Activated CD8-positive, alpha-beta memory T cell treated with anti-CD3 and anti-CD28 coated beads, Interleukin-2, amount 50 U/mL, for 1 hour (primary cell): ENCODE measurements at regions not wholly inside any gene's neighbourhood (a gene's known extent, or its start where the extent isn't known, plus 50 kb on each side); places are given as distances from the start of the nearest gene placed in this dataset.
"Not testable (repeated sequence)": the region's sequence is repeated elsewhere in the genome, so short reads cannot be mapped to it uniquely, and the experiment has no call there.

Source experiments
- DNase-seq: peaks from one replicate; pipeline ENCODE4 v3.0.0-alpha.2; 2020; ENCODE audit errors: extremely low read depth

DNA sequence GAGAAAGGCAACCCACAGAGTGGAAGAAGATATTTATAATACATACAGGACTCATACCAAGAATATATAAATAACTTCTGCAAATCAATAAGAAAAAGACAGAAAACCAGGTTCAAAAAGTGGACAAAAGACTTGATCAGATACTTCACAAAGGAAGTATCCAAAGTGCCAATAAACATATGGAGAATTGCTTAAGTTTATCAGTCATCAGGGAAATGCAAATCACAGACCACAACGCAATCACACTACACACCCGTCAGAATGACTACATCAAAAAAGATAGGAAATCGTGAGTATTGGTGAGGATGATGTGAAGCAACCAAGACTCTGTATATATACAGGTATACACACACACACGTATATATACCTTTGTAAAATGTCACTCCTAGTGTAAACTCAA lies 180.6 kb downstream of the FAM43A start:
- DNase-seq, result no peak

DNA sequence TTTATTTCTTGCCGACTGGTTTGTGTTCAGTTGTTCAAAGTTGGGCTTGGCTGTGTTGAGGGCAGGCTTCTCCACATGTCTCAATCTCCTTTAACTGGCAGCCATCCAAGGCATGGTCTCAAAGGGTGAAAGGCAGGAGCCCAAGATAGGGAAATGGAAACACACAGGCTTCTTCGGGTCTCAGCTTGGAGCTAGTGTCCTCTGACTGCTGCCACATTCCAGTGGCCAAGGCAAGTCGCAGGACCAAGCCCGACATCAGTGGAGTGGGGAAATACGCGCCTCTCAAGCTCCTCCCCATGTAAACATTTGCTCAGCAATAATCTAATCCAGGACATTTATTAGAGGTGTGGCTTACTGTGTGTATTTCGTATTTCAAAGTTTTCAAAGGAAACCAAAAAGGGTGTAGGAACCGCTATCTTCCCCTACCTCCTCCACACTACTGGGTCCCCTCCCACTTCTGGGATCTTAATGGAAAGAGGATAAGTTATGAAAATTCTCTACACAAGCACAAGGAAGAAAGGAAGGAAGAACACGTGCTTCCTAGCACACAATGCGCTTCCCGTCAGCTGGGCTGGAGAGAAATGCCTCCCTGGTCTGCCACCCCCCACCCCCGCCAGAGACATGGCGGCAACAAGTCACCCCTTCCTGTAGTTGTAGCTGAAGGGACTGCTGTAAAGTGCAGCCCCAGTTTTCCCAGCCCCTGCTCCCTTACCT lies 181.7 kb downstream of the FAM43A start:
- DNase-seq, result no peak

DNA sequence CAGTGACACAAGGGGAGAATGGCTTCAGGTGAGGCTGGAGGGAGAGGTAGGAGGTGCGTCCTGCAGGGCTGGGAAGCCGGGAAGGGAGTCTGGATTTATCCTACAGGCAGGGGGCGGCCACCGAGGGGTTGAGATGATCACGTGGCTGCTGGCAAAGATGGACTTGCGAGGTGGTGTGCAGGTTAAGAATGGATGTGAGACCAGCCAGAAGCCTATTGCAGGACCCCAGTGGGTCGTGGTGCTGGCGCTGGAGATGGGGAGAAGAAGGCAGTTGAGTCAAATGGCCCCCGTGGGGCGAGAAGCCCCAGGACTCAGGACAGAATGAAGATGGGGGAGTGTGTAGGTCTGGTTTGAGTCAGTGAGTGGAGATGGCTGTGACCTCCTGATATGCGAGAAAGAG lies 183.1 kb downstream of the FAM43A start:
- no peak for DNase-seq

DNA sequence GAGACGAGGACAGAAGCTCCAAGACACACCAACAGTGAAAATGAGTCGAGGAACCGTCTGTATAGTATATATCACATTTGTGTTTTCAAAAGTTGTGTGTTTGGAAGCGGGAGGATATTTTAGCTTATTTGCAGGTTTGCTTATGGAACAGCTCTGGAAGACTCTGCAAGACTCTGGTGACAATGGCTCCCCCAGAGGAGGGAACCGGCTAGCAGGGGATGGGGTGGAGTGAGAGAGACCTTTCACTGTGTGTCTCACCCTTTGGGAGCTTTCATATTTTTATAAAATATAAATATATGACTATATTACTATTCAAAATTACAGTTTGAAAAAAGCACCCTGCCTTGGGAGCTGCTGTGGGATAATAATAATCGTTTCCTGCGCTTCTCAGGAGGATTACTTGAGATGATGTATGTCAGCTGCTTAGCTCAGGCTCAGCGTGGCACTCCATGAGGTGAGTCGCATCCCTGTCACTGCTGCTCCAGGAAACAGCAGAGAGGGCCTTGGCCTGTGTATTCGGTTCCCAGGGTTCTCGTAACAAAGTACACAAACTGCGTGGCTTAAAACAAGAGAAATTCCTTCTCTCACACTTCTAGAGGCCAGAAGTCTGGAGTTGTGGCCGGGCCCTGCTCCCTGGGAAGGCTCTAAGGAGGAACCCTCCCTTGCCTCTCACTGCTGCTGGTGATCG lies 183.9 kb downstream of the FAM43A start:
- DNase-seq, result no peak

DNA sequence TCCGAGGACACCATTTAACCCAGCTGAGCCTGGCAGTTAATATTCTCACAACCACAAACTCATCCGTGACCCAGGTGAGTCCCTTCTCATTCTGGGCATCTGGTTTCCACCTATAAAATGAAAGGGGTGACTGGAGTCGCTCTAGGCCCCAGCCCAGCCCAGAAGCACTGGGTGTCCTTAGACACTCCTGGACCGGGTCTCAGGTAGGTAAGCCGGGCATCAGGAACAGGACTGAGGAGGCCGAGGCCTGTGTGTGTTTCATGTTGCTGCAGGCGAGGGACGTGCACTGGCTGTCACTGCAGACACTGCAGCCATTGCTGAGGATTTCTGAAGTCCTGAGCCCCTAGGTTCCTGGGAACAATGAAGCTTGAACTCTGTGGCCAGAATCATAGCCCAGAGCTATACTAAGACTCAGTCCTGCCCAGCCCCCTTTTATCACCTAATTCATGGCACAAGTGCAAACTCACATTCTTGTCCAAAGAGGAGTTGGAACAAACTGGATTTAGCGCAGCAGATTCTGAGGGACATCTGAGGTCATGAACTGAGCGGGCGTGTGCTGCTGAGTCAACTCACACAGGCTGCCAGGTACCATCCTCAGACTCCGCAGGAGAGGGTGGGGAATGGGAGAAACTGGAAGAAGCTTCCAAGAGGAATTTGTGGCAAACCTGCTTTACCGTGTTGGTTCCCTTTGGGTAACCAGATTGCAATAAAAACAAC lies 184.9 kb downstream of the FAM43A start:
- DNase-seq, result no peak

DNA sequence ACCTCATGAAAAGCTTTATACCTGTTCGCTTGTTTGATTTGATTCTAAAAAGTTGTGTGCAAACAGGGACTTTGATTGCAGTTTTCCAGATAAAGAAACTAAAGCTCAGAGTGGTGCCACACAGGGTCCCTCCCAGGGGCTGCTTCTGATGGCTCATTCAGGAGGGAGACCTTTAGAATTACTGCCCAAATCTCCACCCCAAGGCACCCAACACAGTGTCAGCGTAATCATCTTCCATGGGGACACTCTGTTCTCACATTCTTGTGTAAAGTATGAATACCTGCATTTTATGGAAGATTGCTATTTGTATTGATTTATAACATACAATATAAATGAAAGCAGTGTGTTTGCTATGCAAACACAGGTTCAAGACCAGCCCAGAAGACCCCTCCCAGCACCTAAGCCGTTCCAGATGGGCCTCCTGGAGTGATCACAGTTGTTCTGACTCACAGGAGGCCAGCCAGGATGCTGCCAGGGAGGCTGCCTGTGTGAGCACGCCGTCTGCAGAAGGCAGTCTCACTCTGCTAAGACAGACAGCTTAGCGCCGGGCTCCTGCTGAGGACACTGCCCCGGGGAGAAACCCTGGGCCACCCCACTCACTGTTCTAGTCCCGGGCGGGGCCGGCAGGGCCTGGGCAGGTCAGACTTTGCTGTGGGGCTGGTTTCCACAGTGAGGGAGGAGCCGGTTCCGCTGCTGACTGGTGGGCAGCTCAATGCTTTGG lies 185.6 kb downstream of the FAM43A start:
- DNase-seq, result no peak

DNA sequence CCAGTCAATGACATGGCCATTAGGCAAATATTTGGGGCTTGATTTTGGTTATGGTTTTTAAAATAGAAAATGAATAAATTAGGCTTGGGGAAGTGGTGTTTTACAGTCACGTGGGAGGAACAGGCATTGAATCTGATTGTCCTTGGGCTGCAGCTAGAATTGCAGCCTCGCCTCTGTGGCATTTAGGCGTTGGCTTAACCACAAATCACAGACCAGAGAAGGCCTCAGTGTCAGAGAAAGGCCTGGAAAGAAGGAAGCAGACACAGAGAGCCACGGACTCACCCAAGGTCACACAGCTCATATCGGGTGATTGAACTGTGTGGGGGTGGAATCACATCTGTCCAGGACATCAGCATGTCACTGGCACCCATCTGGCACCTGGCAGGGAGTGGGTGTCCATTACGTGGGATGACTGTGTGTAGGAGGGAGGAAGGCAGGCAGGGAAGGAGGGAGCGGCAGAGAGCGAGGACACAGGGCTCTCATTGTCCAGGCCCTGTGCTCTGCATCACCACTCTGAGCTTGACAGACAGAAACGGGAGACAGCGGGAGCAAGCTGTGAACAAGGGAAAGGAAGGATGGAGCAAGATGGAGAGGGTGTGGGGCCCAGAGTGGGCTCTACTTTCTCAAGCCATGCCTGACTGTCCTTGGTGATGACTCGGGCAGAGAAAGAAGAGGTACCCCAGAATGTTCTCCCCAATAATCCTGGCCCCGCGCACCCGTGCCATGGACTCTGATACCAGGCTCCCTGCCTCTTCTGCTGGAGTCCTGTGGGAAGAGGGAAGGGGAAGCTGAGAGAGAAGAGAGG lies 186.4 kb downstream of the FAM43A start:
- no peak for DNase-seq

DNA sequence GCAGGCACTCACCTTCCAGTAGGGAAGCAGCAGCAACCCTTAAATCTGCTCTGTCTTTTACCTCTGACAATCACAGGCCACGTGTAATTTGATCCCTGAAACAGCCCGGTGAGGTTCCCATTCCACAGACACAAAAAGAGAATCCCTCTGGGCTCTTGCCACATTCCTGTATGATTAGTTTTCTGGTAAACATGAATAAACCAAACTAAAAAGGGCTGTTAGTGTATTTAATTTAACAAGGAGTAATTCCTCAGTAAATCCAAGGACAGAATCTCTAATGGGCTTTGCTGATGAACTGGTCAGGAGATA lies 186.9 kb downstream of the FAM43A start:
- DNase-seq, result no peak

DNA sequence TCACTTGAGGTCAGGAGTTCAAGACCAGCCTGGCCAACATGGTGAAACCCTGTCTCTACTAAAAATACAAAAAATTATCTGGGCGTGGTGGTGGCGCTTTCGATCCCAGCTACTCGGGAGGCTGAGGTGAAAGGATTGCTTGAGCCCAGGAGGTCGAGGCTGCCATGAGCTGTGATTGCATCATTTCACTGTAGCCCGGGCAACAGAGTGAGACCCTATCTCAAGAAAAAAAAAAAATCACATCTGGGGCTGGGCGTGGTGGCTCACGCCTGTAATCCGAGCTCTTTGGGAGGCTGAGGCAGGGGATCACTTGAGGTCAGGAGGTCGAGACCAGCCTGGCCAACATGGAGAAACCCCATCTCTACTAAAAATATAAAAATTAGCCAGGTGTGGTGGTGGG lies 187.8 kb downstream of the FAM43A start:
- not testable (repeated sequence) for DNase-seq

DNA sequence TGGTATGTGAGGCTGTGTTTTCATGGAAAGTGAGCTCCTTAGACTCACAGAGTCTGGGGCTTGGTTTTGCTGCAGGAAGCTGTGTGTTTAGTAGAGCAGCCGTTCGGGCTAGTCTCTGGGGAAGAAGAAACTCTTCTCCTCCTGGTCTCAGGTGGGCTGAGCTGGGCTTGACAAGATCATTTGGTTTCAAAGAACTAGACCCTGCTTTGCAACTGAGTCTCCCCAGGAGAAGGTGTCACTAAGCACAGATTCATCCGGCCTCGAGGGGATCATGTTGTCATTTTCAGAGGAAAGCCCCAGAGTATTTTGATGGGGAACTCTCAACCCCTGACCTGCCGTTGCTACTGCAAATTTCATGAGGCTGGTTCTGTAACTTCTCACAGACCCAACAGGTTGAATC lies 188.5 kb downstream of the FAM43A start:
- no peak for DNase-seq

DNA sequence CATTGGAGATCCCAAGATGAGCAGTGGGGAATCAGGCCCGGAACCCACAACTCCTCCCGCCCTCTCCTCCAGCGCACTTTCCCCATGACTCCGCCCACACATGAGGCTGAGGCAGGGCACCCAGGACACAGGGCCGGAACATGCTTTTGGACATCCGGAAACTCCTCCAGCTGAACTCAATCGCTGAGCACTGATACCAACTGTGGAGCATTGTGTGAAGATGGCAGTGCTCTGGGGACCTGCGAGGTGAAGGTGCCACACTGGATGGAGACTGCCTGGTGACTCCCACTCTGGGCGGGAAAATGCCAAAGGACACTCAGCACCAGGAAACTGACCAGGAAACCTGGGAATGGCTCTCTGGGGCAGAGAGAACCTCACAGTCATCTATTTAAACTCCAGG lies 189.1 kb downstream of the FAM43A start:
- DNase-seq, result no peak

DNA sequence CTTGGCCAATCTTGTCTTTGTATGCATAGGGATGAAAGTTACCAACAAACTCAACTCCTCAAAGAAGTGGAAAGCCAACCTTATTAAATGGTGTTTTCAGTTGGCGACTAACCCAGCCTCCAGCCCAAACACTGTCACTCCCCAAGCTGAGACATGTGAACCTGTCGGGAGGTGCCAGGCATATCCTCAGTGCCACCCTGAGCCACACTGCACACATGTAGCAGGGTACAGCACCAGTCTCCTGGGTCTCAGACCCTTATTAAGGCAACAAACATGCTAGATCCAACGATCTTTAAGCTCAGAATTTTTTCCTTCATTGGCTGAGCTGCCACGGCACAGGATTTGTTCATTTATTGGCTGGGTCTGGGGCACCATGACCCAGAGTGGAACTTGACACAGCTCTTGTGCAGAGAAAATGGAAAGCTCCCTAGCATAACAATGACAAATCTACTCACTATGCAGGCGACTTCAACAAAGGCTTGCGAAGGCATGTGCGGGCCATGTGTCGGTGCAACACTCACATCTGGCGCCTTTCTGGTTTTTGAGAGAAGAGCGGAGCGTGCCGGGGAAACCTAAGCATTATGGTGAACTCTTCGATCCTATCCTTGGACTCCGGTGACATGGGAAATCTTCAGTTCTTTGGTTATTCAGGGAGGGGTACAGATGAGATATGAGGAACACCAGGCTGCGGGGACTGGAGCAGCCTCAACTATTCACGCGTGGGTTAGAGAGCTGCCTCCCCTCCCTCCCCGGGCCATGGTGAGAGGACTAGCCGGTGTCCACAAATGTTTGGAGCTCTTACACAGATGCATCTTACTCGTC lies 190.1 kb downstream of the FAM43A start:
- no peak for DNase-seq

DNA sequence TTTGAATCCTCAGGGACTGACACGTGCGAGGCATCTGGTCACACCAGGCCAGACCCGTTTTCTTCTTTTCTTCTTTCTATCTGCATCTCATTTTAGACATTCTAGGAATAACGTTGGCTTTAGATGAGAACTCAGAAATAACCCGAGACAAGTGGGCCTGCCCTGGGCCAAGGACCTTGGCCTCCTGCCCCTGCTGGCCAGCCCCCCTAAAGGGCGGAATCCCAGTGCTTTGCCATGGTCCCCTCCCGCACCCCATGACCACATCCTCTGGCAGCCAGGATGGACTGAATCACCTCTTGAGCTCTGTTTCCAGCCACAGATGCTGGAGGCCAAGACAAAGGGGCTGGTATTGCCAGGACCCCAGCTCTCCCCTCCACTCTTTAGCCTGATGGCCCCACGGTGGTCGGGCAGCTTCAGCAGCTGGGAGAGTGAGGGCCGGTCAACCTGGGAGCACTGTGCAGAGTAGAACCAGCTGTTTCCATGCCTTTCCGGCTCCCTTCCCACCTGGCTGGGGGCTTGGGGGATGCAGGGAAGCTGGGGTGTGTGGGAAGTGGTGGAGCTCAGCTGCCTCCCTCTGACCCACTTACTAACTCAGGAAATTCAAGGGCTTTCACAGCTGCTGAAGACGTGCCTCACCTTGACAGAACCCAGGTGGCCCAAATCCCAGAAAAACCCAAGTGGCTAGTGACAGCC lies 190.9 kb downstream of the FAM43A start:
- DNase-seq, result no peak

DNA sequence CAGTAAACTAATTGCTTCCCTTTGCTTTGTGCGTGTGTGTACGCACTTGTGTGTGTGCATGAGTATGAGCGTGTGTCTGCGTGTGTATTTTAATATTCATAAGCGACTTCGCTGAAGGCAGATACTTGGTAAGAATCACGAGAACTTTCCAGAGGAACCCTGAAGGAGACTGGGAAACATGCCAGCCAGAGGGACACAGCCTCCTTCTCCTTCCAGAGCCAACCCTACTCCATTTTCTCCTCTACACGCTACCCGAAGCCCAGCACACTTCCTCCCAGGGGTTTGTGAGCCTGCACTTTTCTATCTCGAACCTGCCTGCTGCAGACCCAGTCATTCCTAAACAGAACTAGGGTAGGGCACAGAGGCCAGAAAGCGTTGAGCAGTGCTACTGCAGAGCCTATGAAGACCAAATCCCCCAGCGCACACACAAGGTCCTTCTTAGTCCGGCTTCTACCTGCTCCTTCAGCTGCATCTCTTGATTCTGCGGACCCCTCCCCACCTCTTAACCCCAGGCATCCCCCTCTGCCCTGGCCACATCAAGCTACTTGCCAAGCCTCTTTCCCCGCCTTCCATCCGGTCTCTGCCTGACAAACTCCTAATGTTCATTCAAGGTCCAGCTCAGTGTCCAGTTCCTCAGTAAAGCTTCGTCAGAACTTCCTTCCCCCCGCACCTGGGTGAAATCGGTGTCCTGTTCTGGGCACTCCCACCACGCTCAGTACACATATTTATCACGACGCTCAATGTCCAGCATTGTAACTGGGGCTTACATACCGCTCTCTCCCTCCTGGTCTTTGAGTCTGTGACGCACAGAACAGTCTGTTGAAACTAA lies 191.8 kb downstream of the FAM43A start:
- no peak for DNase-seq

DNA sequence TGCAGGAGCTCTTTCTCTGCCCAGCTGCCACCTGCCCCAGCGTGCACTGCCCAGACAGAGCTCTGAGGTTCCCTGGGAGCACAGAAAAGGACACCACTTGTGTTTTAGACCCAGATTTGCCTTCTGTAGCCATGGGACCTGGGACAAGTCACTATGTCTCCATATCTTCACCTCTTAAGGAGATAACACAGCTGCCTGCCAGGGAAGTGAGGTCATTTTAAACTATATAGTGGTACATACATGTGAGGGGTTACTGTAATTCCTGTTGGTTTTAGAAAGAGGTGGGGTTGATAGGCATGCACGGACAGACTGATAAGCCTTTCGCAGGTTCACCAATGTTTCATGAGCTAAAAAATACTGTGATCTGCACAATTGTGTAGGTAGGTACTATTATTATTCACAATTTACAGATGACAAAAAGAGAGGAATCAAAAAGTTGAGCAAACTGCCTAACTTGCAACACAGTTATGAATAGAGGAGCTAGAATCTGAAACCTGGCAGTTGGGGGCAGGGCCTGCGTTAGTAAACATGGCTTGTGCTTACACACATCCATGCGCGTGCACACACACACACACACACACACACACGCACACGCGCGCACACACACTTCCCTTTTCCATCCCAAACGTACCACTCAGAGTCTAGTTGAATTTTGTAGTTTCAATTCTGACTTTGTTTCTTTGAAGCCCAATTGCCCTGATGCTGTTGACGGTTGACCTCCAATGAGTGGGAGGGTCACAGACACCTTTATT lies 193.6 kb downstream of the FAM43A start:
- no peak for DNase-seq

DNA sequence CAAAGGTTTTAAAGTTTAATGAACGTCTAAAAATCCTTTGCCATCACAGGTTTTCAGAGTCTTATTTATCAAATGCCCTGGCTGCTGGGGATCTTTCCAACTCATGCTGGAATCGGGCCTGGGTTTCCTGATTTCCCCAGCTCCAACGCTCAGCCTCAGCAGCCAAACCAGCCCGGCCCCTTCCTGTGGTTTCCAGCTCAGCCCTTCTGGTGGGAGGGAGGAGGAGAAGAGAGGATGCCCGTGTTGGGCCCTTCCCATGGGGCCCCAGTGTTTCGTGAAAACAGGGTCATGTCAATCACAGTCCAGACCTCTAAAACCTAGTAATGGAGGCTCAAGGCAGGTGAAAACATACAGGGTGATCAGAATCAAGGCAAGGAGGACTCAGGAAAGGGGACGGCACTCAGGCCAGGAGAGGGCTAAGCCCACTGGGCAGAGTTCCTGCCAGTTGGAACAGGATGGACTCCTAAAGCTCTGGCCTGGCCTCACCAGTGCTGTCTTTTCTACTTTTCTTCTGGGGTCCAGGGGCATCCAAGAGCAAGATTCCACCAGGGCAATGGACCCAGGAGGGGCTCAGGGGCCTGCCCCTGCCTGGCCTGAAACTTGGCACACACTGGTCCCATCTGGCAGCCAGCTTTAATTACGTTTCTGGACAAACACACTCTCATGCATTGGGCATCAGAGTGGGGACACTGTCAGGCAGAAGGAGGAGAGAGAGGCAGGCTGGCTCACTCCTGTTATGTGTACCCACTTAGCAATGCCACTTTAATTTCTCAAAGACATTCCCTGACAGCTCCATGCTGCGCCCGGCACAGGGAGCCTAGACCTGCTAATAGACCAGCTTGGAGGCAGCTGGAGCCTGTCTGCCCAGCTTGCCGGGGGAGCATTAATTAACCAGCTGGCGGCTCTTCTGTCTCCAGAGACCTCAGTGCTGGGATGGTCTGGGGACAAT lies 194.6 kb downstream of the FAM43A start:
- DNase-seq, result no peak
